Peyer's patch (tissue), 4 donors: ENCODE measurements at regions not wholly inside any gene's neighbourhood (a gene's known extent, or its start where the extent isn't known, plus 50 kb on each side); places are given as distances from the start of the nearest gene placed in this dataset.

ENCODE experiments used
- CTCF ChIP-seq, 6 experiments: fragments of 450-650 bp in 4 of 6; fragments of 200-600 bp in 2 of 6; sonication (generic) in 1 of 6; IDR thresholded peaks; one replicate each; pipeline ENCODE4 v1.5.1; 2017 to 2019; ENCODE audit warnings: antibody characterized with exemption in 6 of 6, mild to moderate bottlenecking in 3 of 6, moderate library complexity in 1 of 6
- POLR2A ChIP-seq, 2 donors: fragments of 450-650 bp; IDR thresholded peaks; one replicate each; pipeline ENCODE4 v1.5.1; 2017; ENCODE audit warnings: antibody characterized with exemption in 2 of 2, mild to moderate bottlenecking in 2 of 2, moderate library complexity in 2 of 2

GRCh38 chr6:149135809-149136208 lies 181.7 kb upstream of the TAB2 start:
- TF ChIP-seq CTCF (IDR thresholded peaks at IDR 0.05), result no peak
- no peak for TF ChIP-seq POLR2A (IDR thresholded peaks at IDR 0.05)
